OCI-LY1 (cell line): ENCODE measurements at regions not wholly inside any gene's neighbourhood (a gene's known extent, or its start where the extent isn't known, plus 50 kb on each side); places are given as distances from the start of the nearest gene placed in this dataset.
"Not testable (repeated sequence)": the region's sequence is repeated elsewhere in the genome, so short reads cannot be mapped to it uniquely, and the experiment has no call there.

Experiments used
- H2AFZ ChIP-seq: fragments of 200-600 bp; sonication (generic), shearing (Covaris generic); 2 replicates; pipeline ENCODE4 v1.6.0; 2014; ENCODE audit warnings: antibody characterized with exemption, mild to moderate bottlenecking, low read length
- H3F3A ChIP-seq: fragments of 200-600 bp; sonication (generic), shearing (Covaris generic); 2 replicates; pipeline ENCODE4 v1.6.0; 2014; ENCODE audit warnings: mild to moderate bottlenecking, antibody characterized with exemption, low read length, moderate library complexity; ENCODE audit not compliant: insufficient read depth
- H3K27ac ChIP-seq: fragments of 200-600 bp; sonication (generic); 2 replicates; pipeline ENCODE4 v1.5.1; 2014; ENCODE audit warnings: low read length, mixed run types, mild to moderate bottlenecking, low read depth; ENCODE audit not compliant: poor library complexity, severe bottlenecking
- H3K27me3 ChIP-seq: fragments of 200-600 bp; sonication (generic); 2 replicates; pipeline ENCODE4 v1.6.0; 2014; ENCODE audit warnings: antibody characterized with exemption, mild to moderate bottlenecking, low read length, moderate library complexity; ENCODE audit not compliant: insufficient read depth
- H3K36me3 ChIP-seq: fragments of 200-600 bp; sonication (generic); 2 replicates; pipeline ENCODE4 v1.6.1; 2014; ENCODE audit warnings: mild to moderate bottlenecking, antibody characterized with exemption, low read length, moderate library complexity, mixed read lengths; ENCODE audit not compliant: insufficient read depth
- H3K4me1 ChIP-seq: fragments of 200-600 bp; sonication (generic); 2 replicates; pipeline ENCODE4 v1.5.1; 2014; ENCODE audit warnings: mild to moderate bottlenecking, low read length, moderate library complexity; ENCODE audit not compliant: insufficient read depth, severe bottlenecking
- H3K4me2 ChIP-seq: fragments of 200-600 bp; sonication (generic), shearing (Covaris generic); 2 replicates; pipeline ENCODE4 v1.6.1; 2014; ENCODE audit warnings: low read length
- H3K4me3 ChIP-seq: fragments of 200-600 bp; sonication (generic); 2 replicates; pipeline ENCODE4 v1.5.1; 2014; ENCODE audit warnings: low read length, low read depth, mild to moderate bottlenecking, mixed read lengths; ENCODE audit not compliant: poor library complexity, severe bottlenecking
- H3K79me2 ChIP-seq: fragments of 200-600 bp; shearing (Covaris generic); 2 replicates; pipeline ENCODE4 v1.6.1; 2016; ENCODE audit warnings: mixed run types, low read length, mixed read lengths; ENCODE audit not compliant: insufficient read depth
- H3K9ac ChIP-seq: fragments of 200-600 bp; sonication (generic), shearing (Covaris generic); 2 replicates; pipeline ENCODE4 v1.6.1; 2014; ENCODE audit warnings: mild to moderate bottlenecking, low read length, mixed read lengths
- H3K9me2 ChIP-seq: fragments of 200-600 bp; sonication (generic), shearing (Covaris generic); 2 replicates; pipeline ENCODE4 v1.6.1; 2014; ENCODE audit warnings: low read depth, mild to moderate bottlenecking, low read length, mixed read lengths
- H3K9me3 ChIP-seq: fragments of 200-600 bp; shearing (Covaris generic); 2 replicates; pipeline ENCODE4 v1.6.1; 2014; ENCODE audit warnings: low read length, mixed read lengths
- H4K20me1 ChIP-seq: fragments of 200-600 bp; sonication (generic), shearing (Covaris generic); 2 replicates; pipeline ENCODE4 v1.6.0; 2016; ENCODE audit warnings: mild to moderate bottlenecking, low read length; ENCODE audit not compliant: insufficient read depth

- not testable (repeated sequence) for H3K79me2 ChIP-seq, H3K27me3 ChIP-seq, H3K4me3 ChIP-seq, H3K9me3 ChIP-seq, H3K36me3 ChIP-seq, H3K9me2 ChIP-seq, H4K20me1 ChIP-seq, H2AFZ ChIP-seq, H3K4me2 ChIP-seq, H3F3A ChIP-seq, H3K4me1 ChIP-seq, H3K9ac ChIP-seq, H3K27ac ChIP-seq
These were observed 545.4 kb downstream of the CDY1 start for GRCh38 chrY:26167332-26167731.

GRCh38 chrY:26179326-26179725, 557.4 kb downstream of the CDY1 start:
- H3K79me2 ChIP-seq, H3K4me1 ChIP-seq, H3K4me2 ChIP-seq, H3K27ac ChIP-seq, H2AFZ ChIP-seq, H3K27me3 ChIP-seq, H3K9ac ChIP-seq, H4K20me1 ChIP-seq, H3K36me3 ChIP-seq, H3F3A ChIP-seq, H3K4me3 ChIP-seq, H3K9me2 ChIP-seq, H3K9me3 ChIP-seq: not testable (repeated sequence)

GRCh38 chrY:26224974-26225373, 603.1 kb downstream of the CDY1 start:
- not testable (repeated sequence) for H3K27me3 ChIP-seq, H3K4me3 ChIP-seq, H3K9ac ChIP-seq

GRCh38 chrY:26225468-26225867, 603.6 kb downstream of the CDY1 start:
- not testable (repeated sequence) for H4K20me1 ChIP-seq, H3K9ac ChIP-seq, H3K4me2 ChIP-seq, H3K36me3 ChIP-seq, H2AFZ ChIP-seq, H3K27me3 ChIP-seq, H3K4me3 ChIP-seq, H3K9me3 ChIP-seq, H3F3A ChIP-seq, H3K4me1 ChIP-seq, H3K27ac ChIP-seq, H3K79me2 ChIP-seq, H3K9me2 ChIP-seq

More at GRCh38 chrY:26224974-26225373, 603.1 kb downstream of the CDY1 start:
- not testable (repeated sequence) for H3K4me2 ChIP-seq, H2AFZ ChIP-seq, H3K9me3 ChIP-seq, H3K9me2 ChIP-seq, H3K4me1 ChIP-seq, H4K20me1 ChIP-seq, H3K27ac ChIP-seq, H3K79me2 ChIP-seq, H3K36me3 ChIP-seq, H3F3A ChIP-seq

GRCh38 chrY:26240944-26241343, 619.0 kb downstream of the CDY1 start:
- not testable (repeated sequence) for H3K4me3 ChIP-seq, H3K9me2 ChIP-seq, H3K9ac ChIP-seq, H3K4me1 ChIP-seq, H3K27ac ChIP-seq, H3K4me2 ChIP-seq, H2AFZ ChIP-seq, H3F3A ChIP-seq, H3K79me2 ChIP-seq, H3K36me3 ChIP-seq, H3K27me3 ChIP-seq, H4K20me1 ChIP-seq, H3K9me3 ChIP-seq

- not testable (repeated sequence) for H4K20me1 ChIP-seq, H2AFZ ChIP-seq, H3K79me2 ChIP-seq
These were observed 632.3 kb downstream of the CDY1 start for GRCh38 chrY:26254262-26254661.

GRCh38 chrY:26265449-26265848, 643.5 kb downstream of the CDY1 start:
- not testable (repeated sequence) for H3K9ac ChIP-seq, H3K79me2 ChIP-seq, H3K27me3 ChIP-seq, H3K9me3 ChIP-seq, H3F3A ChIP-seq, H3K4me2 ChIP-seq, H2AFZ ChIP-seq, H3K4me1 ChIP-seq, H3K9me2 ChIP-seq, H3K27ac ChIP-seq, H4K20me1 ChIP-seq, H3K36me3 ChIP-seq, H3K4me3 ChIP-seq

More at GRCh38 chrY:26254262-26254661, 632.3 kb downstream of the CDY1 start:
- not testable (repeated sequence) for H3K9me3 ChIP-seq, H3K9me2 ChIP-seq, H3K4me3 ChIP-seq, H3K27ac ChIP-seq, H3K9ac ChIP-seq, H3F3A ChIP-seq, H3K27me3 ChIP-seq, H3K4me2 ChIP-seq, H3K36me3 ChIP-seq, H3K4me1 ChIP-seq

- H3K9me3 ChIP-seq, H3K79me2 ChIP-seq, H2AFZ ChIP-seq, H3K9me2 ChIP-seq, H4K20me1 ChIP-seq, H3F3A ChIP-seq, H3K4me3 ChIP-seq, H3K27me3 ChIP-seq, H3K9ac ChIP-seq, H3K4me1 ChIP-seq, H3K4me2 ChIP-seq, H3K36me3 ChIP-seq, H3K27ac ChIP-seq: not testable (repeated sequence)
These were observed 646.5 kb downstream of the CDY1 start for GRCh38 chrY:26268421-26268820.
